Thyroid gland (tissue), 4 donors: ENCODE measurements at regions not wholly inside any gene's neighbourhood (a gene's known extent, or its start where the extent isn't known, plus 50 kb on each side); places are given as distances from the start of the nearest gene placed in this dataset.

Experiments
- DNase-seq, 2 donors: peaks; one replicate each; pipeline ENCODE4 v3.0.0-alpha.2; 2019
- H3K27ac ChIP-seq, 3 donors: fragments of 200-600 bp; sonication (generic); 1 replicate in 2 of 3; 2 replicates in 1 of 3; pipeline ENCODE4 v1.5.1; 2016 to 2019; ENCODE audit warnings: mild to moderate bottlenecking in 1 of 3, moderate library complexity in 1 of 3
- H3K27me3 ChIP-seq: fragments of 200-600 bp; sonication (generic); one replicate; pipeline ENCODE4 v1.5.1; 2019
- H3K36me3 ChIP-seq, 2 donors: fragments of 200-600 bp; sonication (generic); one replicate each; pipeline ENCODE4 v1.5.1; 2016 to 2019
- H3K4me1 ChIP-seq, 2 donors: fragments of 200-600 bp; sonication (generic); one replicate each; pipeline ENCODE4 v1.5.1; 2017 to 2019
- H3K4me3 ChIP-seq, 3 donors: fragments of 200-600 bp; sonication (generic); replicated peaks in 1 of 3; 1 replicate in 2 of 3; 2 replicates in 1 of 3; pipeline ENCODE4 v1.5.1; 2016; ENCODE audit warnings: mild to moderate bottlenecking in 1 of 3
- H3K9me3 ChIP-seq: fragments of 200-600 bp; sonication (generic); one replicate; pipeline ENCODE4 v1.5.1; 2017
- CTCF ChIP-seq, 6 experiments: fragments of 200-600 bp in 3 of 6; fragments of 450-650 bp in 3 of 6; sonication (generic) in 3 of 6; IDR thresholded peaks; one replicate each; pipeline ENCODE4 v1.5.1; 2016 to 2019; ENCODE audit warnings: antibody characterized with exemption in 6 of 6, mild to moderate bottlenecking in 2 of 6, inconsistent platforms in 1 of 6, moderate library complexity in 1 of 6
- POLR2A ChIP-seq, 2 donors: fragments of 450-650 bp; IDR thresholded peaks; one replicate each; pipeline ENCODE4 v1.6.1; 2017; ENCODE audit warnings: antibody characterized with exemption in 2 of 2, mild to moderate bottlenecking in 2 of 2, moderate library complexity in 1 of 2
- WGBS, 2 donors: methylation state at CpG; one replicate each; pipeline ENCODE4 v1.1.5; 2017; 5-methylcytosine and 5-hydroxymethylcytosine counted together
- intact Hi-C: fragments of 100-400 bp; cut with DNase I; formaldehyde crosslinking; loops from one replicate; pipeline ENCODE4 v1.15.1; 2023

GRCh38 chr10:108989976-108990375, 933.3 kb downstream of the XPNPEP1 start:
- Histone ChIP-seq H3K27me3 (no peaks in the 10 kb centered on the region), H3K4me1 (no peaks in the 10 kb centered on the region), H3K9me3 (no peaks in the 10 kb centered on the region), H3K27ac (no peak overlapping the region), H3K4me3 (no peak overlapping the region), H3K36me3 (no peaks in the 10 kb centered on the region)
- intact Hi-C loops, result no loop called here
- WGBS, 2 donors, result 56 to 66% methylated on average over 4 of the region's 4 CpGs
- TF ChIP-seq CTCF (IDR thresholded peaks at IDR 0.05) (no peak), POLR2A (IDR thresholded peaks at IDR 0.05) (no peak)
- DNase-seq, result no peak

GRCh38 chr10:108982159-108982558, 941.2 kb downstream of the XPNPEP1 start:
- H3K36me3 ChIP-seq, result no peaks in the 10 kb centered on the region
- no peak overlapping the region for H3K4me3 ChIP-seq
- 37 to 46% methylated on average over 2 of the region's 2 CpGs for WGBS, 2 donors
- no peaks in the 10 kb centered on the region for H3K4me1 ChIP-seq
- DNase-seq, result no peak
- no peaks in the 10 kb centered on the region for H3K9me3 ChIP-seq
- H3K27ac ChIP-seq, result no peak overlapping the region
- H3K27me3 ChIP-seq, result no peaks in the 10 kb centered on the region
- intact Hi-C loops, result no loop called here
- TF ChIP-seq CTCF (IDR thresholded peaks at IDR 0.05), result no peak
- TF ChIP-seq POLR2A (IDR thresholded peaks at IDR 0.05), result no peak

GRCh38 chr10:108980869-108981268, 942.4 kb downstream of the XPNPEP1 start:
- Histone ChIP-seq H3K36me3 (no peaks in the 10 kb centered on the region), H3K4me1 (no peaks in the 10 kb centered on the region), H3K9me3 (no peaks in the 10 kb centered on the region), H3K27me3 (no peaks in the 10 kb centered on the region), H3K27ac (no peak overlapping the region), H3K4me3 (no peak overlapping the region)
- intact Hi-C loops, result no loop called here
- no peak for DNase-seq
- TF ChIP-seq CTCF (IDR thresholded peaks at IDR 0.05) (no peak), POLR2A (IDR thresholded peaks at IDR 0.05) (no peak)

- Histone ChIP-seq H3K27ac (no peak overlapping the region), H3K36me3 (no peaks in the 10 kb centered on the region), H3K4me3 (no peak overlapping the region), H3K27me3 (no peaks in the 10 kb centered on the region), H3K4me1 (no peaks in the 10 kb centered on the region), H3K9me3 (no peaks in the 10 kb centered on the region)
- no peak for DNase-seq
- TF ChIP-seq POLR2A (IDR thresholded peaks at IDR 0.05) (no peak), CTCF (IDR thresholded peaks at IDR 0.05) (no peak)
- WGBS, 2 donors, result 64 to 74% methylated on average over 3 of the region's 3 CpGs
- intact Hi-C loops, result no loop called here
Measured at GRCh38 chr10:108975459-108976058, 947.8 kb downstream of the XPNPEP1 start.

GRCh38 chr10:108970016-108970415, 953.3 kb downstream of the XPNPEP1 start:
- Histone ChIP-seq H3K36me3 (no peaks in the 10 kb centered on the region), H3K4me1 (no peaks in the 10 kb centered on the region), H3K9me3 (no peaks in the 10 kb centered on the region), H3K4me3 (no peak overlapping the region), H3K27ac (no peak overlapping the region), H3K27me3 (no peaks in the 10 kb centered on the region)
- no peak for DNase-seq
- intact Hi-C loops, result no loop called here
- TF ChIP-seq CTCF (IDR thresholded peaks at IDR 0.05), result no peak
- no peak for TF ChIP-seq POLR2A (IDR thresholded peaks at IDR 0.05)
- WGBS, 2 donors, result 41 to 50% methylated on average over 1 of the region's 1 CpG
